HEK293 (cell line): ENCODE measurements at regions not wholly inside any gene's neighbourhood (a gene's known extent, or its start where the extent isn't known, plus 50 kb on each side); places are given as distances from the start of the nearest gene placed in this dataset.

Source experiments
- CTCF ChIA-PET: fragments of 350-600 bp; formaldehyde crosslinking; extraction: SDS; loops from one replicate; lab custom pipeline; 2021; ENCODE audit warnings: antibody characterized with exemption; lab: Yijun Ruan, JAX
- POLR2A ChIA-PET: fragments of 300-600 bp; formaldehyde crosslinking; extraction: SDS; loops from one replicate; lab custom pipeline; 2020; ENCODE audit warnings: antibody characterized with exemption, inconsistent platforms; lab: Yijun Ruan, JAX
- H3K27ac ChIP-seq: fragments of 200-500 bp; sonication (Bioruptor generic); 2 replicates; pipeline ENCODE4 v1.5.1; 2014; ENCODE audit warnings: low read depth, low read length, control low read depth, inconsistent platforms; ENCODE audit errors: extremely low read depth
- H3K36me3 ChIP-seq, 2 experiments: fragments of 200-500 bp in 1 of 2; sonication (Bioruptor generic) in 1 of 2; 1 replicate in 1 of 2; 2 replicates in 1 of 2; pipeline ENCODE4 v1.5.1; 2014 to 2017; ENCODE audit warnings: inconsistent platforms in 2 of 2, low read length in 2 of 2; ENCODE audit not compliant: control insufficient read depth in 2 of 2, insufficient read depth in 1 of 2
- H3K4me1 ChIP-seq: fragments of 200-500 bp; sonication (Bioruptor generic); 2 replicates; pipeline ENCODE4 v1.5.1; 2014; ENCODE audit warnings: mild to moderate bottlenecking, low read length, inconsistent platforms; ENCODE audit not compliant: control insufficient read depth, insufficient read depth
- H3K4me3 ChIP-seq: 2 replicates; pipeline ENCODE4 v1.5.1; 2011; ENCODE audit warnings: low read depth, mild to moderate bottlenecking, control low read depth, low read length, moderate library complexity
- H3K9me3 ChIP-seq: fragments of 200-500 bp; sonication (Bioruptor generic); 2 replicates; pipeline ENCODE4 v1.5.1; 2014; ENCODE audit warnings: low read depth, low read length, inconsistent platforms; ENCODE audit not compliant: control insufficient read depth, insufficient read depth
- BCL11B ChIP-seq: fragments of 450-650 bp; formaldehyde crosslinking; IDR thresholded peaks from 2 replicates; pipeline ENCODE4 v1.5.1; 2016; ENCODE audit warnings: low read depth, missing biosample characterization, missing genetic modification characterization
- CTCF ChIP-seq: fragments of 450-650 bp; formaldehyde crosslinking; IDR thresholded peaks from 2 replicates; pipeline ENCODE4 v1.5.1; 2016; ENCODE audit warnings: missing biosample characterization, missing genetic modification characterization
- HOXD13 ChIP-seq: sonication (generic); formaldehyde crosslinking; IDR thresholded peaks from 2 replicates; pipeline ENCODE4 v1.8.0; 2022; ENCODE audit warnings: missing genetic modification reagents, borderline replicate concordance
- OSR2 ChIP-seq: fragments of 450-650 bp; formaldehyde crosslinking; IDR thresholded peaks from 2 replicates; pipeline ENCODE4 v1.5.1; 2016; ENCODE audit warnings: missing biosample characterization, missing genetic modification characterization
- PBX3 ChIP-seq: sonication (generic); formaldehyde crosslinking; IDR thresholded peaks from 2 replicates; pipeline ENCODE4 v1.8.1; 2022; ENCODE audit warnings: mild to moderate bottlenecking, moderate library complexity, missing genetic modification reagents
- PRDM1 ChIP-seq: fragments of 450-650 bp; formaldehyde crosslinking; IDR thresholded peaks from 2 replicates; pipeline ENCODE4; 2016; ENCODE audit warnings: missing biosample characterization, missing genetic modification characterization
- SETDB1 ChIP-seq: IDR thresholded peaks from one replicate; pipeline ENCODE4 v1.6.1; 2017; ENCODE audit warnings: mild to moderate bottlenecking, low read length, moderate library complexity, mixed read lengths; ENCODE audit not compliant: insufficient read length
- SP3 ChIP-seq: fragments of 450-650 bp; formaldehyde crosslinking; IDR thresholded peaks from 2 replicates; pipeline ENCODE4 v1.5.1; 2016; ENCODE audit warnings: missing biosample characterization, missing genetic modification characterization
- WT1 ChIP-seq: fragments of 450-650 bp; formaldehyde crosslinking; IDR thresholded peaks from 2 replicates; pipeline ENCODE4 v1.5.1; 2016; ENCODE audit warnings: missing biosample characterization, missing genetic modification characterization
- ZBTB17 ChIP-seq: fragments of 450-650 bp; formaldehyde crosslinking; IDR thresholded peaks from 2 replicates; pipeline ENCODE4 v1.5.1; 2016; ENCODE audit warnings: missing biosample characterization, missing genetic modification characterization
- ZBTB20 ChIP-seq: fragments of 450-650 bp; formaldehyde crosslinking; IDR thresholded peaks from 2 replicates; pipeline ENCODE4 v1.5.1; 2016; ENCODE audit warnings: missing biosample characterization, missing genetic modification characterization
- ZBTB49 ChIP-seq: fragments of 450-650 bp; formaldehyde crosslinking; IDR thresholded peaks from 2 replicates; pipeline ENCODE4 v1.5.1; 2016; ENCODE audit warnings: missing biosample characterization, missing genetic modification characterization, low read depth
- ZFP37 ChIP-seq: fragments of 450-650 bp; formaldehyde crosslinking; IDR thresholded peaks from 2 replicates; pipeline ENCODE4 v1.5.1; 2016; ENCODE audit warnings: missing biosample characterization, missing genetic modification characterization
- ZFP69B ChIP-seq: fragments of 450-650 bp; formaldehyde crosslinking; IDR thresholded peaks from 2 replicates; pipeline ENCODE4 v1.5.1; 2016; ENCODE audit warnings: missing biosample characterization, missing genetic modification characterization
- ZNF10 ChIP-seq: fragments of 450-650 bp; formaldehyde crosslinking; IDR thresholded peaks from 2 replicates; pipeline ENCODE4 v1.5.1; 2017; ENCODE audit warnings: missing biosample characterization, missing genetic modification characterization
- ZNF138 ChIP-seq: fragments of 450-650 bp; formaldehyde crosslinking; IDR thresholded peaks from 2 replicates; pipeline ENCODE4 v1.5.1; 2016; ENCODE audit warnings: missing biosample characterization, missing genetic modification characterization, borderline replicate concordance
- ZNF223 ChIP-seq: fragments of 450-650 bp; formaldehyde crosslinking; IDR thresholded peaks from 2 replicates; pipeline ENCODE4 v1.5.1; 2016; ENCODE audit warnings: missing biosample characterization, missing genetic modification characterization
- ZNF335 ChIP-seq: fragments of 450-650 bp; formaldehyde crosslinking; conservative IDR thresholded peaks from 2 replicates; pipeline ENCODE4 v1.5.1; 2016; ENCODE audit warnings: missing biosample characterization, missing genetic modification characterization
- ZNF350 ChIP-seq: fragments of 450-650 bp; formaldehyde crosslinking; IDR thresholded peaks from 2 replicates; pipeline ENCODE4 v1.5.0; 2017; ENCODE audit warnings: missing biosample characterization, mild to moderate bottlenecking, missing genetic modification characterization
- ZNF518A ChIP-seq: fragments of 450-650 bp; formaldehyde crosslinking; conservative IDR thresholded peaks from 2 replicates; pipeline ENCODE4 v1.5.1; 2016; ENCODE audit warnings: low read depth, missing biosample characterization, missing genetic modification characterization
- ZNF548 ChIP-seq: fragments of 450-650 bp; formaldehyde crosslinking; IDR thresholded peaks from 2 replicates; pipeline ENCODE4 v1.5.1; 2016; ENCODE audit warnings: missing biosample characterization, missing genetic modification characterization
- ZNF600 ChIP-seq: fragments of 450-650 bp; formaldehyde crosslinking; IDR thresholded peaks from 2 replicates; pipeline ENCODE4 v1.5.1; 2016; ENCODE audit warnings: missing biosample characterization, missing genetic modification characterization
- ZNF626 ChIP-seq: fragments of 450-650 bp; sonication (Bioruptor Pico); formaldehyde crosslinking; IDR thresholded peaks from 2 replicates; pipeline ENCODE4 v1.5.1; 2018; ENCODE audit warnings: missing biosample characterization, missing genetic modification characterization, inconsistent platforms
- ZNF692 ChIP-seq: fragments of 450-650 bp; formaldehyde crosslinking; IDR thresholded peaks from 2 replicates; pipeline ENCODE4 v1.5.1; 2016; ENCODE audit warnings: missing biosample characterization, missing genetic modification characterization
- ZNF707 ChIP-seq: fragments of 450-650 bp; formaldehyde crosslinking; IDR thresholded peaks from 2 replicates; pipeline ENCODE4 v1.5.1; 2016; ENCODE audit warnings: missing biosample characterization, missing genetic modification characterization
- ZNF747 ChIP-seq: fragments of 450-650 bp; formaldehyde crosslinking; IDR thresholded peaks from 2 replicates; pipeline ENCODE4 v1.5.1; 2016; ENCODE audit warnings: missing biosample characterization, missing genetic modification characterization
- ZNF791 ChIP-seq: fragments of 450-650 bp; formaldehyde crosslinking; IDR thresholded peaks from 2 replicates; pipeline ENCODE4 v1.5.1; 2016; ENCODE audit warnings: missing biosample characterization, missing genetic modification characterization
- ZNF792 ChIP-seq: fragments of 450-650 bp; formaldehyde crosslinking; IDR thresholded peaks from 2 replicates; pipeline ENCODE4 v1.5.1; 2016; ENCODE audit warnings: missing biosample characterization, missing genetic modification characterization
- ZSCAN23 ChIP-seq: fragments of 450-650 bp; formaldehyde crosslinking; IDR thresholded peaks from 2 replicates; pipeline ENCODE4 v1.5.1; 2016; ENCODE audit warnings: missing biosample characterization, missing genetic modification characterization

GRCh38 chr7:26451997-26452396 lies 160.3 kb downstream of the SNX10 start:
- ChIA-PET CTCF (no interaction called here), POLR2A (no interaction called here)
- H3K4me1 ChIP-seq: peaks cover 7% of the 10 kb centered on the region; the same call in 1 of the 2 replicates
- H3K4me3 ChIP-seq: no peak overlapping the region
- no peaks in the 10 kb centered on the region for H3K36me3 ChIP-seq
- TF ChIP-seq ZBTB17 (tag by site-specific recombination) (peak; percentile 60), BCL11B (tag by site-specific recombination) (no peak), ZNF335 (tag by site-specific recombination) (peak; percentile 16; the same call in 1 of the 2 replicates), CTCF (tag by site-specific recombination) (no peak), ZNF747 (tag by site-specific recombination) (no peak), ZNF350 (no peak), ZNF223 (tag by site-specific recombination) (no peak), ZNF792 (tag by site-specific recombination) (no peak), ZNF518A (no peak), ZBTB20 (tag by site-specific recombination) (0 out of 2 replicates have a peak, but pooled peaks have one; percentile 37), WT1 (tag by site-specific recombination) (0 out of 2 replicates have a peak, but pooled peaks have one; percentile 33), SETDB1 (no peak), ZNF600 (peak; percentile 63), ZFP69B (tag by site-specific recombination) (no peak), SP3 (tag by site-specific recombination) (no peak), ZBTB49 (tag by site-specific recombination) (no peak), ZNF10 (tag by site-specific recombination) (no peak), ZSCAN23 (tag by site-specific recombination) (no peak), ZNF548 (tag by site-specific recombination) (no peak), HOXD13 (CRISPR knock-in tag) (no peak), OSR2 (tag by site-specific recombination) (no peak), PRDM1 (tag by site-specific recombination) (no peak), ZNF791 (tag by site-specific recombination) (no peak), ZNF707 (tag by site-specific recombination) (no peak), ZNF138 (no peak), PBX3 (CRISPR knock-in tag) (no peak), ZNF626 (tag by site-specific recombination) (no peak), ZFP37 (tag by site-specific recombination) (no peak), ZNF692 (tag by site-specific recombination) (no peak)
- H3K27ac ChIP-seq: no peak overlapping the region
- no peaks in the 10 kb centered on the region for H3K9me3 ChIP-seq
